T-helper 22 cell (primary cell): ENCODE measurements at regions not wholly inside any gene's neighbourhood (a gene's known extent, or its start where the extent isn't known, plus 50 kb on each side); places are given as distances from the start of the nearest gene placed in this dataset.

Experiments
- DNase-seq: peaks from one replicate; pipeline ENCODE4 v3.0.0-alpha.2; 2020; ENCODE audit warnings: low read depth

DNA sequence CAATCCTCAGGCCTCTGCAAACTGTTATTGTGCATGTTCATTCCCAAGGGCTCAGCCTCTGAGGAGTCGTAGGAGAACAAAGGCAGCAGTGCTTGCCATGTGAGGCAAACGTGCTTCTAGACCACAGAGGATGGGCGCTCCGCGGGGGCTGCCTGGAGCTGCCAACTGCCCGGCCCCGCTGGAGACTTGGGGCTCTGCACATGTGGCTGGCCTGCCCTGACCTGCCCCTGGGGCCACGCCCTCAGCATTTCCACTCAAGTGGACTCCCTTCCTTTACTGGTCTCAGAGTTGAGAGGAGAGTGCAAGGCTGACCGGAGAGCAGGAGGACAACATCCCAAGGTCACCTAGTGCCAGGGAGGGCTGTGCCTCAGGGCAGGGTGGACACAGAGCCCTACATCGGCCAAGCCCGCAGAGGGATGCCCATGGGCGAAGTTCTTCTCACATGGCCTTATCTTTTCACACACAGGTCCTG lies 222.3 kb upstream of the ZNF32 start:
- no peak for DNase-seq

DNA sequence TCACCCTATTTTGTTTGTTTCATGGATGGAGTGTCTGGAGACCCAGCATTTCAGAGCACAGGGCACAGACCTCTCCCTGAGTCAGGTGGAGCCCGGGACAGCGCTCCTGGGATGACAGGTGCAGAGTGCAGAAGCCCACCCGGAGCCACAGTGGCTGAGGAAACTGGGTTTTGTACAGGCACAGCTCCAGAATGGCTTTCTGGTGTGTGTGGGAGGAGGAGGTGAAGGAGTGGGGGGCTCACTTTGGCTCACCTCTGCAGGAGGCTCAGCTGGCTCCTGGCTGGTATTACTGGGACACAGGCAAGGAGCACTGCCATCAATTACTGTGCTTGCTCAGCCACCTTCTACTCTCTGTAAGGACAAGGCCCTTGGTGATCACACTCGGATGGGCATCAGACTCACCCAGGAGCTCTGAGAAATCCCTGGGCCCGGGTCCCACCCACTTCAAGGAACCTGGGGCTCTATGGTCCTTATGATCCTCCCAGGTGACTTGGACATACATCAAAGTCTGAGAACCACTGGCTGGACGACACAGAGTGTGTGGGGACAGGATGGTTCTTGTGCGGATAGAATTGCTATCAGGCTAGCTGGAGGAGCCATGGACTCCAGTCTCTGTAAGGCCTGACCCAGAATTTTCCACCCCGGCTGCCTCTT lies 221.1 kb upstream of the ZNF32 start:
- no peak for DNase-seq

GRCh38 chr10:43868952-43869351 lies 220.3 kb upstream of the ZNF32 start:
- DNase-seq: no peak

GRCh38 chr10:43867667-43868565 lies 219.2 kb upstream of the ZNF32 start:
- DNase-seq: no peak

DNA sequence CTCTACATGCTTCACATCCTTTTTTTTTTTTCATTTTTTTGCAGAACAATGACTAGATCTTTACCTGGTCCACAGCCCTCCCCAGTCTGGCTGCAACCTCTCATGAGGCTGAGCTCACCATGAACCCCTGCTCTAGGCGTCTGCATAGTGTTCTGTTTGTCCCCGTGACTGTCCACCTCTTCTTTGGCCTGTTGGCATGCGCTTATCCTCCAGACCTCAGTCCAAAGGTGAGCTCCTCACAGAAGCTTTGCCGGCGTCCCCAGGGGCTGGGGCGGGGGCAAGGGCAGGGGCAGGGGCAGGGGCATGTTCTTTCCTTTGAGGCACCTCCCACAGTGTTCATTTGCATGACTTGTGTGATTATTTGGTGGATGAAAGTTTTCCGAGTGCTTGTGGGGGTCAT lies 218.4 kb upstream of the ZNF32 start:
- no peak for DNase-seq

DNA sequence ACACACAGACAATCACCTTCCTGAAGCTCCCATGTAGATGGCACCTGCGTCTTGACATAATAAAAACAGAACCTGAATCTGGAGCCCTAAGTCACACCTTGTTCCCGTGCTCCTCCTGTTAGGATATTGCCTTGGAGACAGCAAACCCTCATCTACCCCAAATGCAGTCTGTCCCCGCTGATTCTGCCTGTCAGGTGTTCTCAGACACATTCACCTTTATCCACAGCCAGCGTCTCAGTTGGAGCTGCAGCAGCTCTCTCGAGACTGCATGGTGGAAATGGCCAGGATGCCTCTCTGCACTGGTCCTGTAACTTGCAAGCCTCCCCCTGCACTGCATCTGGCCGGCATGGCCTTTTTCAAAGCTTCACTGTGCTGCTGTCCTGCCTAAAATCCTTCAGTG lies 218.0 kb upstream of the ZNF32 start:
- DNase-seq: no peak

DNA sequence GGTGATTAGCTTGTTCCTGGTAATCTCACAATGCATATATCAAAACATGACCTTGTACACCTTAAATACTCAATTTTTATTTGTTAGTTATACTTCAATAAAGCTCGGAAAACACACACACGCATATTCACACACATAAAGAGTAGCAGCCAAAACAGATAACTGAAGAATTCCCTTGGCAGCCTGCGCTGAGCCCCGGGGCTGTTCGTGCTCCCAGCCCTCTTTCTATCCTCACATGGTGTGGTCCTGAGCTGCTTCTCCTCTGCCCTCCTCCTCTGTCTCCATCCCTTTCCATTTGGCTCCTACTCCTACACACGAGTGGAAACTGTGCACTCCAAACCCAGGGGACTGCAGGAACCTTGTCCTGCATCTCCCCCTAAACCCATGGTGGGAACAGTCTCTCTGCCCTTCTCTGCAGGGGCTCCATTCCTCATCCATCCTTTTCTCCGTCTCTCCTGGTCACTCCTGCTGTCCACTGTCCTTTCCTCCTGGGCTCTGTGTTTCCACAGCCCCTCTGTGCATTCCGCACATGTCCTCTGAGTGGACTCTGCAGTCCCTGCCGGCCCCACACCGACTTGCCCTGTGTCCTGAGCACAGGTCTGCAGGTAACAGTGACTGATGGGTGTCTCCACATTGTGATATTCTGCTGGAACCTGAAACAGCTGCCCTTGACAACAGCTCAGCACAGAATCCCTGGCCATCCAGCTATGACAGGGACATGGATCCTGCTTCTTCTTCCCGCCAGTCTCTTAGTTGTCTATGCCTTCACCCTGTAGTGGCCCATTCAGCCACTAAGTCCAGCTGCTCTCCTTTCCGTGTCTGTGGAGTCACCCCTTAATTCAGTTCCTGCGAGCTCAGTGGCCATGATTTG lies 216.8 kb upstream of the ZNF32 start:
- no peak for DNase-seq

DNA sequence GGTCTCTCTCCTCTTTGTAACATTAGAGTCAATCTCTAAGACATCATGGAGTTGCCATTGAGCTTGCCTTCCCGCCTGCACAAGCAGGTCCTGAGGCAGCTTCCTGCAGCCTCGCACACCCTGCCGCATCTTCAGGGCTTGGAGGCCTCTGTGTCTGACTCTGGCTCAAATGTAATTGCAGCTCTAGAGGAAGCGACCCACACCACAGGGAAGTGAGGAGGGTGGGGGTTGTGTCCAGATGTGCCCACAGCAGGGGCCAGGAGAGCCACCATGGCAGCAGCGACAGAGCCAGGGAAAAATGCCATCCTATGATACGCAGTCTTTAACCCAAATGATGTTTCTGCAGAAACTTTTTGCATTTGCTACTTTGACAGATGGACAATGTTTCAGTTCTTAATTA lies 216.0 kb upstream of the ZNF32 start:
- DNase-seq: no peak

GRCh38 chr10:43863859-43864591 lies 215.3 kb upstream of the ZNF32 start:
- DNase-seq: no peak

GRCh38 chr10:43863270-43863669 lies 214.6 kb upstream of the ZNF32 start:
- no peak for DNase-seq

GRCh38 chr10:43862756-43863155 lies 214.1 kb upstream of the ZNF32 start:
- no peak for DNase-seq

GRCh38 chr10:43861966-43862751 lies 213.5 kb upstream of the ZNF32 start:
- no peak for DNase-seq

GRCh38 chr10:43859016-43859525 lies 210.4 kb upstream of the ZNF32 start:
- no peak for DNase-seq

- DNase-seq: no peak
These were observed 209.2 kb upstream of the ZNF32 start for GRCh38 chr10:43857931-43858315.

GRCh38 chr10:43857206-43857930 lies 208.7 kb upstream of the ZNF32 start:
- no peak for DNase-seq

DNA sequence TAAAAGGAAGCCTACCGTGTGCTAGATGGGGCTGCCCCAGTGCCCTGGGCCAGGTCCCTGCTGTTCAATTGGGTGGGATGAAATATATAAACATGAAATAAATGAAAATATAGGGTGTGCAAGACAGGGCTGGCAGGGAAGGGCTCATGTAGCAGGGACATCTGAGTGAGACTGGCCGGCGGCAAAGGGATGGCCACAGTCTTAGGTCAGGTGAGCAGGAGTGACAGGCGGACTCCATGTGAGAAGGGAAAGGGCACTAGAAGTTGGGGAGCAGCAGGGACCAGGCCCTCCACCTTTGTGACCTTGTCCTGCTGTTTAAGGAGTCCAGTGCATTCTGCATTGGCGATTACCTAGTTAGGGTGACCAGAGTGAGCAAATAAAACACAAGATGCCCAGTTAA lies 207.6 kb upstream of the ZNF32 start:
- DNase-seq: no peak

GRCh38 chr10:43855667-43856210 lies 207.1 kb upstream of the ZNF32 start:
- no peak for DNase-seq

- no peak for DNase-seq
These were observed 205.3 kb upstream of the ZNF32 start for GRCh38 chr10:43854007-43854406.

GRCh38 chr10:43853369-43853768 lies 204.7 kb upstream of the ZNF32 start:
- DNase-seq: no peak
